H4 (cell line): ENCODE measurements at regions not wholly inside any gene's neighbourhood (a gene's known extent, or its start where the extent isn't known, plus 50 kb on each side); places are given as distances from the start of the nearest gene placed in this dataset.

Experiments used
- DNase-seq: peaks from one replicate; pipeline ENCODE4 v3.0.0-alpha.2; 2015; ENCODE audit warnings: low spot score

- DNase-seq: no peak
Observed at GRCh38 chr4:123455360-123455759, 58.8 kb downstream of the SPRY1 start.

GRCh38 chr4:123462007-123462406 lies 65.4 kb downstream of the SPRY1 start:
- DNase-seq: no peak

GRCh38 chr4:123463869-123464268 lies 67.3 kb downstream of the SPRY1 start:
- DNase-seq: no peak

GRCh38 chr4:123465416-123465815 lies 68.8 kb downstream of the SPRY1 start:
- DNase-seq: no peak

GRCh38 chr4:123466080-123466785 lies 69.6 kb downstream of the SPRY1 start:
- no peak for DNase-seq

GRCh38 chr4:123468479-123469031 lies 72.0 kb downstream of the SPRY1 start:
- DNase-seq: no peak

- no peak for DNase-seq
Observed at GRCh38 chr4:123469245-123469644, 72.7 kb downstream of the SPRY1 start.

GRCh38 chr4:123469696-123470095 lies 73.1 kb downstream of the SPRY1 start:
- no peak for DNase-seq

- DNase-seq: no peak
Observed at GRCh38 chr4:123470640-123471039, 74.0 kb downstream of the SPRY1 start.

GRCh38 chr4:123471655-123472369 lies 75.2 kb downstream of the SPRY1 start:
- DNase-seq: no peak

- DNase-seq: no peak
Observed at GRCh38 chr4:123474817-123475216, 78.2 kb downstream of the SPRY1 start.

- no peak for DNase-seq
Observed at GRCh38 chr4:123476089-123476488, 79.5 kb downstream of the SPRY1 start.

GRCh38 chr4:123477711-123478209 lies 81.2 kb downstream of the SPRY1 start:
- DNase-seq: peak; percentile 26

- no peak for DNase-seq
Observed at GRCh38 chr4:123478859-123479345, 82.3 kb downstream of the SPRY1 start.

- peak; percentile 25 for DNase-seq
Observed at GRCh38 chr4:123479944-123480343, 83.3 kb downstream of the SPRY1 start.

GRCh38 chr4:123480706-123481418 lies 84.3 kb downstream of the SPRY1 start:
- peak; percentile 15 for DNase-seq

GRCh38 chr4:123481717-123482116 lies 85.1 kb downstream of the SPRY1 start:
- DNase-seq: no peak

- no peak for DNase-seq
Observed at GRCh38 chr4:123484291-123484926, 87.8 kb downstream of the SPRY1 start.

GRCh38 chr4:123485601-123486000 lies 89.0 kb downstream of the SPRY1 start:
- DNase-seq: no peak

- DNase-seq: peak; percentile 42
Observed at GRCh38 chr4:123488916-123489315, 92.3 kb downstream of the SPRY1 start.

- no peak for DNase-seq
Observed at GRCh38 chr4:123495530-123495929, 98.9 kb downstream of the SPRY1 start.

- DNase-seq: no peak
Observed at GRCh38 chr4:123496421-123496820, 99.8 kb downstream of the SPRY1 start.
